ENCODE measurements at regions not wholly inside any gene's neighbourhood (a gene's known extent, or its start where the extent isn't known, plus 50 kb on each side); places are given as distances from the start of the nearest gene placed in this dataset.
A peak's percentile ranks its signal among the peaks of the same experiment; 100 is the strongest.
"Not testable (repeated sequence)": the region's sequence is repeated elsewhere in the genome, so short reads cannot be mapped to it uniquely, and the experiment has no call there.

- DNase-seq (ENCODE audit: extremely low read depth, low read depth), result no peak
These were observed 206.3 kb downstream of the SIPA1L2 start for GRCh38 chr1:232423591-232423990.

GRCh38 chr1:232422898-232423297 is 207.0 kb downstream of the SIPA1L2 start:
- peak; percentile 12 for DNase-seq (ENCODE audit: extremely low read depth, low read depth)

- DNase-seq (ENCODE audit: extremely low read depth, low read depth), result no peak
These were observed 207.8 kb downstream of the SIPA1L2 start for GRCh38 chr1:232422098-232422497.

- DNase-seq (ENCODE audit: extremely low read depth, low read depth), result no peak
These were observed 208.7 kb downstream of the SIPA1L2 start for GRCh38 chr1:232421143-232421796.

GRCh38 chr1:232417636-232418248 is 212.2 kb downstream of the SIPA1L2 start:
- no peak for DNase-seq (ENCODE audit: extremely low read depth, low read depth)

GRCh38 chr1:232416026-232416568 is 213.8 kb downstream of the SIPA1L2 start:
- no peak for DNase-seq (ENCODE audit: extremely low read depth, low read depth)

GRCh38 chr1:232415481-232415880 is 214.5 kb downstream of the SIPA1L2 start:
- DNase-seq (ENCODE audit: extremely low read depth, low read depth), result not testable (repeated sequence)

GRCh38 chr1:232414100-232414499 is 215.8 kb downstream of the SIPA1L2 start:
- DNase-seq (ENCODE audit: extremely low read depth, low read depth), result no peak

GRCh38 chr1:232413674-232414073 is 216.3 kb downstream of the SIPA1L2 start:
- DNase-seq (ENCODE audit: extremely low read depth, low read depth), result no peak

- no peak for DNase-seq (ENCODE audit: extremely low read depth, low read depth)
These were observed 220.3 kb downstream of the SIPA1L2 start for GRCh38 chr1:232409584-232409983.

- no peak for DNase-seq (ENCODE audit: extremely low read depth, low read depth)
These were observed 222.8 kb downstream of the SIPA1L2 start for GRCh38 chr1:232407120-232407519.

GRCh38 chr1:232405781-232406180 is 224.2 kb downstream of the SIPA1L2 start:
- no peak for DNase-seq (ENCODE audit: extremely low read depth, low read depth)

- DNase-seq (ENCODE audit: extremely low read depth, low read depth), result no peak
These were observed 224.8 kb downstream of the SIPA1L2 start for GRCh38 chr1:232404981-232405731.

- DNase-seq (ENCODE audit: extremely low read depth, low read depth), result no peak
These were observed 225.7 kb downstream of the SIPA1L2 start for GRCh38 chr1:232404227-232404626.

GRCh38 chr1:232403017-232403714 is 226.8 kb downstream of the SIPA1L2 start:
- no peak for DNase-seq (ENCODE audit: extremely low read depth, low read depth)

GRCh38 chr1:232398823-232399222 is 231.1 kb downstream of the SIPA1L2 start:
- no peak for DNase-seq (ENCODE audit: extremely low read depth, low read depth)

GRCh38 chr1:232393444-232394146 is 236.3 kb downstream of the SIPA1L2 start:
- no peak for DNase-seq (ENCODE audit: extremely low read depth, low read depth)

- DNase-seq (ENCODE audit: extremely low read depth, low read depth), result no peak
These were observed 236.9 kb downstream of the SIPA1L2 start for GRCh38 chr1:232393010-232393409.

- no peak for DNase-seq (ENCODE audit: extremely low read depth, low read depth)
These were observed 239.3 kb downstream of the SIPA1L2 start for GRCh38 chr1:232390590-232390989.

- DNase-seq (ENCODE audit: extremely low read depth, low read depth), result no peak
These were observed 240.2 kb downstream of the SIPA1L2 start for GRCh38 chr1:232389744-232390143.
